ENCODE measurements at regions not wholly inside any gene's neighbourhood (a gene's known extent, or its start where the extent isn't known, plus 50 kb on each side); places are given as distances from the start of the nearest gene placed in this dataset.

- TF ChIP-seq CTCF (IDR thresholded peaks at IDR 0.05), result no peak
- TF ChIP-seq POLR2A (IDR thresholded peaks at IDR 0.05), result no peak
These were observed 346.9 kb downstream of the WDR72 start for GRCh38 chr15:53412542-53412941.
